ENCODE measurements at regions not wholly inside any gene's neighbourhood (a gene's known extent, or its start where the extent isn't known, plus 50 kb on each side); places are given as distances from the start of the nearest gene placed in this dataset.

- BruUV-seq (replicated peaks), result no TSS peak
- Histone ChIP-seq H3K4me1 (ENCODE audit: control insufficient read depth, insufficient read depth, low read length) (no peaks in the 10 kb centered on the region), H3K27me3 (ENCODE audit: control insufficient read depth, insufficient read depth, low read length) (peaks cover 16% of the 10 kb centered on the region), H3K36me3 (ENCODE audit: control insufficient read depth, insufficient read depth, low read length) (no peaks in the 10 kb centered on the region), H3K27ac (ENCODE audit: low read length) (no peak overlapping the region), H3K4me3 (ENCODE audit: low read depth in 2 of 2, low read length in 2 of 2) (no peak overlapping the region), H3K9me3 (ENCODE audit: control insufficient read depth, insufficient read depth, low read depth, low read length) (no peaks in the 10 kb centered on the region)
- ChIA-PET POLR2A (no interaction called here), CTCF (interaction anchor here (0.7 kb wide), 1 partner anchor 12 kb away, joined by 3 read pairs; no protein-coding TSS in a partner anchor)
- peak; percentile 50 for DNase-seq (ENCODE audit: low read depth, low spot score)
- peak; percentile 90 for ATAC-seq
- intact Hi-C loops (cut with micrococcal nuclease; ENCODE audit: unreplicated experiment) (loop anchor here (5.0 kb wide), 1 partner anchor 1671 kb away; no protein-coding TSS in a partner anchor), in situ Hi-C loops (cut with HindIII; ENCODE audit: low pct_unique_long_range_greater_than_20kb, low sequenced_read_pairs) (no loop called here)
- TF ChIP-seq CTCF (IDR thresholded peaks at IDR 0.05) (peak; percentile 86), TCF7L2 (IDR thresholded peaks at IDR 0.05; ENCODE audit: low read depth, low read length) (no peak), SIN3A (IDR thresholded peaks at IDR 0.05; ENCODE audit: borderline replicate concordance, insufficient read depth, low read depth, low read length) (no peak), POLR2AphosphoS5 (IDR thresholded peaks at IDR 0.05; ENCODE audit: low read depth, low read length) (no peak), REST (IDR thresholded peaks at IDR 0.05; ENCODE audit: insufficient read depth in 1 of 2, low read depth in 2 of 2, low read length in 1 of 2) (no peak)
Observed at GRCh38 chr1:50348449-50349241, 74.6 kb downstream of the DMRTA2 start.

GRCh38 chr1:50347933-50348332 lies 75.3 kb downstream of the DMRTA2 start:
- DNase-seq (ENCODE audit: low read depth, low spot score), result no peak
- POLR2A ChIA-PET, result no interaction called here
- no TSS peak for BruUV-seq (replicated peaks)
- H3K4me3 ChIP-seq (ENCODE audit: low read depth in 2 of 2, low read length in 2 of 2), result no peak overlapping the region
- H3K4me1 ChIP-seq (ENCODE audit: control insufficient read depth, insufficient read depth, low read length), result no peaks in the 10 kb centered on the region
- CTCF ChIA-PET, result interaction anchor here (0.7 kb wide), 1 partner anchor 11 kb away, joined by 3 read pairs; no protein-coding TSS in a partner anchor
- H3K27ac ChIP-seq (ENCODE audit: low read length), result no peak overlapping the region
- H3K36me3 ChIP-seq (ENCODE audit: control insufficient read depth, insufficient read depth, low read length), result no peaks in the 10 kb centered on the region
- H3K27me3 ChIP-seq (ENCODE audit: control insufficient read depth, insufficient read depth, low read length), result peaks cover 15% of the 10 kb centered on the region
- TF ChIP-seq REST (IDR thresholded peaks at IDR 0.05; ENCODE audit: insufficient read depth in 1 of 2, low read depth in 2 of 2, low read length in 1 of 2), result no peak
- TF ChIP-seq CTCF (IDR thresholded peaks at IDR 0.05), result no peak
- no peak for TF ChIP-seq TCF7L2 (IDR thresholded peaks at IDR 0.05; ENCODE audit: low read depth, low read length)
- TF ChIP-seq SIN3A (IDR thresholded peaks at IDR 0.05; ENCODE audit: borderline replicate concordance, insufficient read depth, low read depth, low read length), result no peak
- TF ChIP-seq POLR2AphosphoS5 (IDR thresholded peaks at IDR 0.05; ENCODE audit: low read depth, low read length), result no peak
- intact Hi-C loops (cut with micrococcal nuclease; ENCODE audit: unreplicated experiment), result loop anchor here (5.0 kb wide), 1 partner anchor 1671 kb away; no protein-coding TSS in a partner anchor
- ATAC-seq, result 0 out of 2 replicates have a peak, but pooled peaks have one; percentile 5
- H3K9me3 ChIP-seq (ENCODE audit: control insufficient read depth, insufficient read depth, low read depth, low read length), result no peaks in the 10 kb centered on the region
- in situ Hi-C loops (cut with HindIII; ENCODE audit: low pct_unique_long_range_greater_than_20kb, low sequenced_read_pairs), result no loop called here

Data from Panc1 (cell line).